KBM-7 (cell line): ENCODE measurements at regions not wholly inside any gene's neighbourhood (a gene's known extent, or its start where the extent isn't known, plus 50 kb on each side); places are given as distances from the start of the nearest gene placed in this dataset.

Source experiments
- DNase-seq: peaks from one replicate; pipeline ENCODE4 v3.0.0-alpha.2; 2015
- in situ Hi-C: fragments of 300-500 bp; cut with MboI; formaldehyde crosslinking; loops from 2 replicates; pipeline ENCODE4 v1.14.3; 2020; ENCODE audit warnings: low sequenced_read_pairs, low pct_unique_long_range_greater_than_20kb, mixed read lengths

GRCh38 chr9:79116041-79116440 is 455.7 kb upstream of the TLE4 start:
- in situ Hi-C loops = no loop called here
- no peak for DNase-seq

- no peak for DNase-seq
- in situ Hi-C loops = no loop called here
Observed at GRCh38 chr9:79116709-79117108, 455.1 kb upstream of the TLE4 start.

GRCh38 chr9:79120533-79120932 is 451.2 kb upstream of the TLE4 start:
- in situ Hi-C loops = no loop called here
- DNase-seq = no peak

GRCh38 chr9:79120941-79121340 is 450.8 kb upstream of the TLE4 start:
- in situ Hi-C loops = no loop called here

GRCh38 chr9:79123415-79123814 is 448.4 kb upstream of the TLE4 start:
- in situ Hi-C loops = no loop called here
- no peak for DNase-seq

More at GRCh38 chr9:79120941-79121340, 450.8 kb upstream of the TLE4 start:
- DNase-seq = no peak

- DNase-seq = no peak
- in situ Hi-C loops = no loop called here
Observed at GRCh38 chr9:79127661-79128060, 444.1 kb upstream of the TLE4 start.

- in situ Hi-C loops = no loop called here
- peak; percentile 47 for DNase-seq
Observed at GRCh38 chr9:79129865-79130480, 441.8 kb upstream of the TLE4 start.

GRCh38 chr9:79131246-79131774 is 440.5 kb upstream of the TLE4 start:
- DNase-seq = no peak
- in situ Hi-C loops = no loop called here

- in situ Hi-C loops = no loop called here
- no peak for DNase-seq
Observed at GRCh38 chr9:79131824-79132377, 439.9 kb upstream of the TLE4 start.

GRCh38 chr9:79134654-79135053 is 437.1 kb upstream of the TLE4 start:
- in situ Hi-C loops = no loop called here

GRCh38 chr9:79135681-79136415 is 435.9 kb upstream of the TLE4 start:
- DNase-seq = no peak
- in situ Hi-C loops = no loop called here

More at GRCh38 chr9:79134654-79135053, 437.1 kb upstream of the TLE4 start:
- peak; percentile 24 for DNase-seq

GRCh38 chr9:79140751-79141150 is 431.0 kb upstream of the TLE4 start:
- in situ Hi-C loops = no loop called here
- no peak for DNase-seq

GRCh38 chr9:79143211-79143610 is 428.6 kb upstream of the TLE4 start:
- DNase-seq = no peak
- in situ Hi-C loops = no loop called here

- DNase-seq = no peak
- in situ Hi-C loops = no loop called here
Observed at GRCh38 chr9:79145442-79145841, 426.3 kb upstream of the TLE4 start.

GRCh38 chr9:79149585-79149984 is 422.2 kb upstream of the TLE4 start:
- no peak for DNase-seq
- in situ Hi-C loops = no loop called here

- no peak for DNase-seq
- in situ Hi-C loops = no loop called here
Observed at GRCh38 chr9:79151791-79152190, 420.0 kb upstream of the TLE4 start.

GRCh38 chr9:79152306-79152705 is 419.5 kb upstream of the TLE4 start:
- in situ Hi-C loops = no loop called here
- no peak for DNase-seq

- in situ Hi-C loops = no loop called here
- no peak for DNase-seq
Observed at GRCh38 chr9:79154806-79155205, 417.0 kb upstream of the TLE4 start.

GRCh38 chr9:79155308-79155707 is 416.5 kb upstream of the TLE4 start:
- DNase-seq = no peak
- in situ Hi-C loops = no loop called here

GRCh38 chr9:79163544-79163943 is 408.2 kb upstream of the TLE4 start:
- in situ Hi-C loops = no loop called here
- no peak for DNase-seq
